ENCODE measurements at regions not wholly inside any gene's neighbourhood (a gene's known extent, or its start where the extent isn't known, plus 50 kb on each side); places are given as distances from the start of the nearest gene placed in this dataset.

- TF ChIP-seq, protein P1, sequence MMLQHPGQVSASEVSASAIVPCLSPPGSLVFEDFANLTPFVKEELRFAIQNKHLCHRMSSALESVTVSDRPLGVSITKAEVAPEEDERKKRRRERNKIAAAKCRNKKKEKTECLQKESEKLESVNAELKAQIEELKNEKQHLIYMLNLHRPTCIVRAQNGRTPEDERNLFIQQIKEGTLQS (CRISPR knock-in tag; conservative IDR thresholded peaks at IDR 0.05) = no peak
- TF ChIP-seq, protein P2, sequence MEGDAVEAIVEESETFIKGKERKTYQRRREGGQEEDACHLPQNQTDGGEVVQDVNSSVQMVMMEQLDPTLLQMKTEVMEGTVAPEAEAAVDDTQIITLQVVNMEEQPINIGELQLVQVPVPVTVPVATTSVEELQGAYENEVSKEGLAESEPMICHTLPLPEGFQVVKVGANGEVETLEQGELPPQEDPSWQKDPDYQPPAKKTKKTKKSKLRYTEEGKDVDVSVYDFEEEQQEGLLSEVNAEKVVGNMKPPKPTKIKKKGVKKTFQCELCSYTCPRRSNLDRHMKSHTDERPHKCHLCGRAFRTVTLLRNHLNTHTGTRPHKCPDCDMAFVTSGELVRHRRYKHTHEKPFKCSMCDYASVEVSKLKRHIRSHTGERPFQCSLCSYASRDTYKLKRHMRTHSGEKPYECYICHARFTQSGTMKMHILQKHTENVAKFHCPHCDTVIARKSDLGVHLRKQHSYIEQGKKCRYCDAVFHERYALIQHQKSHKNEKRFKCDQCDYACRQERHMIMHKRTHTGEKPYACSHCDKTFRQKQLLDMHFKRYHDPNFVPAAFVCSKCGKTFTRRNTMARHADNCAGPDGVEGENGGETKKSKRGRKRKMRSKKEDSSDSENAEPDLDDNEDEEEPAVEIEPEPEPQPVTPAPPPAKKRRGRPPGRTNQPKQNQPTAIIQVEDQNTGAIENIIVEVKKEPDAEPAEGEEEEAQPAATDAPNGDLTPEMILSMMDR (IDR thresholded peaks at IDR 0.05) = no peak
- no peak for TF ChIP-seq USF2 (CRISPR knock-in tag; IDR thresholded peaks at IDR 0.05)
These were observed 1448.3 kb upstream of the DDX18 start for GRCh38 chr2:116366212-116366611.
